Mesothelial cell of epicardium (in vitro differentiated cells): ENCODE measurements at regions not wholly inside any gene's neighbourhood (a gene's known extent, or its start where the extent isn't known, plus 50 kb on each side); places are given as distances from the start of the nearest gene placed in this dataset.

Experiments
- DNase-seq, 2 experiments: peaks; one replicate each; pipeline ENCODE4 v3.0.0; 2021; ENCODE audit warnings: low spot score in 2 of 2; ENCODE audit not compliant: unreplicated experiment in 2 of 2
- H3K27ac Mint-ChIP-seq: 2 replicates; pipeline ENCODE4 v1.8.0; 2021; ENCODE audit warnings: mixed read lengths
- H3K27me3 Mint-ChIP-seq: 2 replicates; pipeline ENCODE4 v1.8.0; 2021; ENCODE audit warnings: low read depth, mixed read lengths
- H3K36me3 Mint-ChIP-seq: 2 replicates; pipeline ENCODE4 v1.8.0; 2021; ENCODE audit warnings: mixed read lengths
- H3K4me1 Mint-ChIP-seq: 2 replicates; pipeline ENCODE4 v1.8.0; 2021; ENCODE audit warnings: mixed read lengths
- H3K4me3 Mint-ChIP-seq: 2 replicates; pipeline ENCODE4 v1.8.0; 2021; ENCODE audit warnings: mild to moderate bottlenecking, moderate library complexity, mixed read lengths
- H3K9me3 Mint-ChIP-seq: 2 replicates; pipeline ENCODE4 v1.8.0; 2021; ENCODE audit warnings: mixed read lengths
- TF ChIP-seq, protein P1 (sequence below): fragments of 200-600 bp; sonication (generic); IDR thresholded peaks from one replicate; pipeline ENCODE4 v1.5.0; 2021; ENCODE audit warnings: antibody characterized with exemption; ENCODE audit not compliant: unreplicated experiment

DNA sequence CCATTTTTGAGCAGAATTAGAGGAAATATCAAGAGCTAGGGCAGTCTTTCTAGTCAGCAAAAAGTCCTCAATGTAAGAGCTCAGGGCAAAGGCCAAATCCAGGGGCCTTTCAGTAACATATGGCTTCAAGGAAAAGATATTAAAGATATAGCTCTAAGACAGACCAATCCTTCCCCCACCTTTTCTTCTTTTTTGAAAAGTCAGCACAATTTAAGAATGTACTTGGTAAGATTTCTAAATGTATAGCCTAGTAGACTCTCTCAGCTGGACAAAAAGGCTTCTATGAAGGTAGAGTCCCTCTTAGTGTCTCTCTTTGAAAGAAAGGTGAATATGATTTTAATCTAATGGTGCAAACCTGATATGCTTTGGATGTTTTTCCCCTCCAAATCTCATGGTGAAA lies 515.7 kb downstream of the VRK1 start:
- no peaks in the 10 kb centered on the region for H3K36me3 Mint-ChIP-seq
- H3K9me3 Mint-ChIP-seq: peaks cover 12% of the 10 kb centered on the region
- no peak for DNase-seq
- H3K4me3 Mint-ChIP-seq: no peak overlapping the region
- H3K27ac Mint-ChIP-seq: no peak overlapping the region
- H3K27me3 Mint-ChIP-seq: peaks cover 22% of the 10 kb centered on the region
- TF ChIP-seq, protein P1, sequence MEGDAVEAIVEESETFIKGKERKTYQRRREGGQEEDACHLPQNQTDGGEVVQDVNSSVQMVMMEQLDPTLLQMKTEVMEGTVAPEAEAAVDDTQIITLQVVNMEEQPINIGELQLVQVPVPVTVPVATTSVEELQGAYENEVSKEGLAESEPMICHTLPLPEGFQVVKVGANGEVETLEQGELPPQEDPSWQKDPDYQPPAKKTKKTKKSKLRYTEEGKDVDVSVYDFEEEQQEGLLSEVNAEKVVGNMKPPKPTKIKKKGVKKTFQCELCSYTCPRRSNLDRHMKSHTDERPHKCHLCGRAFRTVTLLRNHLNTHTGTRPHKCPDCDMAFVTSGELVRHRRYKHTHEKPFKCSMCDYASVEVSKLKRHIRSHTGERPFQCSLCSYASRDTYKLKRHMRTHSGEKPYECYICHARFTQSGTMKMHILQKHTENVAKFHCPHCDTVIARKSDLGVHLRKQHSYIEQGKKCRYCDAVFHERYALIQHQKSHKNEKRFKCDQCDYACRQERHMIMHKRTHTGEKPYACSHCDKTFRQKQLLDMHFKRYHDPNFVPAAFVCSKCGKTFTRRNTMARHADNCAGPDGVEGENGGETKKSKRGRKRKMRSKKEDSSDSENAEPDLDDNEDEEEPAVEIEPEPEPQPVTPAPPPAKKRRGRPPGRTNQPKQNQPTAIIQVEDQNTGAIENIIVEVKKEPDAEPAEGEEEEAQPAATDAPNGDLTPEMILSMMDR: no peak
- no peaks in the 10 kb centered on the region for H3K4me1 Mint-ChIP-seq

DNA sequence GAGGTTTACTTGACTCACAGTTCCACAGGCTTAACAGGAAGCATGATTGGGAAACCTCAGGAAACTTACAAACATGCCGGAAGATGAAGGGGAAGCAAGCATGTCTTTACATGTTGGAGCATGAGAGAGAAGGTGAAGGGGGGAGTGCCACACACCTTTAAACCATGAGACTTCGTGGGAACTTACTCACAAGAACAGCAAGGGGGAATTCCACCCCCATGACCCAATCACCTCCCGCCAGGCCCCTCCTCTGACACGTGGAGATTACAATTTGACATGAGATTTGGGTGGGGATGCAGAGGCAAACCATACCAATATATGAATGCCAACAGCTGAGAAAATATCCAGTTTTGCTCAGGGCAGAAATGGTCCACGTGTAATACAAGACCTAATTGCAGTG lies 518.6 kb downstream of the VRK1 start:
- no peaks in the 10 kb centered on the region for H3K36me3 Mint-ChIP-seq
- H3K4me1 Mint-ChIP-seq: no peaks in the 10 kb centered on the region
- DNase-seq: no peak
- H3K9me3 Mint-ChIP-seq: peaks cover 11% of the 10 kb centered on the region
- TF ChIP-seq, protein P1: no peak
- no peak overlapping the region for H3K4me3 Mint-ChIP-seq
- no peak overlapping the region for H3K27ac Mint-ChIP-seq
- H3K27me3 Mint-ChIP-seq: peaks cover 11% of the 10 kb centered on the region

DNA sequence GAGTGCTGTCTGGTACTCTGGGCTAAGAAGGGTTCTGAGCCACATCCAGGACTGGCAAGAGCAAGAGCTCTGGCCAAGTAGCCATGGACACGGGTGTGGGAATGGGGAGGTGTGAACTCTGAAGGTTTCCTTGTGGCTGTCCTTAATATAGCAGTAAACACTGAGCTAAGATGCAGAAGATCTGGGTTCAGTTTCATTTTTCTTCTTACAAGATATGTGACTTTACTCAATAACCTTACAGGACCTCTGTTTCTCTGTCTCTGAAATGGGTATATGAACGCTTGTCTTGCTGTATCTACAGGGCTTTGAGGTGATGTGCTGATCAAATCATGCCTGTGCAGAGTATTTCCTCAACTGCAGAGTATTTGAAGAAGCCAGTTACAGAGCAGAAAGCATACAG lies 521.2 kb downstream of the VRK1 start:
- H3K4me3 Mint-ChIP-seq: no peak overlapping the region
- TF ChIP-seq, protein P1: no peak

DNA sequence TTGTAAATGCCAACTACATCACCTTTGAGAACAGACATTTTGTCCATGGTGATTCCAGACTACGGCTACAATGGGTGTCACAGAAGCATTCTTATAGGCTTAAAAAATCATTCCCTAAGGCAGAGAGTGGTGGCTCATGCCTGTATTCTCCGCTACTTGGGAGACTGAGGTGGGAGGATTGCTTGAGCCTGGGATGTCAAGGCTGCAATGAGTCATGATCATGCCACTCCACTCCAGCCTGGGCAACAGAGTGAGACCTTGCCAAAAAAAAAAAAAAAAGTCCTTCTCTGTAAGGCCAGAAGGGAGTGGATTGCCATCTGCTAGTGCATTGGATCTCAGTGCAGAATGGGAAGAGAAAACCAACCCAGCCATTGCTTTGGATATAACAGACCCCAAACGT lies 522.5 kb downstream of the VRK1 start:
- Mint-ChIP-seq H3K27me3 (peaks cover 11% of the 10 kb centered on the region), H3K9me3 (peaks cover 8% of the 10 kb centered on the region), H3K36me3 (no peaks in the 10 kb centered on the region), H3K4me1 (no peaks in the 10 kb centered on the region), H3K27ac (no peak overlapping the region), H3K4me3 (no peak overlapping the region)
- DNase-seq: no peak
- TF ChIP-seq, protein P1: no peak

More for the DNA sequence above, 521.2 kb downstream of the VRK1 start:
- Mint-ChIP-seq H3K4me1 (no peaks in the 10 kb centered on the region), H3K9me3 (peaks cover 11% of the 10 kb centered on the region), H3K36me3 (no peaks in the 10 kb centered on the region), H3K27me3 (peaks cover 11% of the 10 kb centered on the region), H3K27ac (no peak overlapping the region)
- DNase-seq: no peak

DNA sequence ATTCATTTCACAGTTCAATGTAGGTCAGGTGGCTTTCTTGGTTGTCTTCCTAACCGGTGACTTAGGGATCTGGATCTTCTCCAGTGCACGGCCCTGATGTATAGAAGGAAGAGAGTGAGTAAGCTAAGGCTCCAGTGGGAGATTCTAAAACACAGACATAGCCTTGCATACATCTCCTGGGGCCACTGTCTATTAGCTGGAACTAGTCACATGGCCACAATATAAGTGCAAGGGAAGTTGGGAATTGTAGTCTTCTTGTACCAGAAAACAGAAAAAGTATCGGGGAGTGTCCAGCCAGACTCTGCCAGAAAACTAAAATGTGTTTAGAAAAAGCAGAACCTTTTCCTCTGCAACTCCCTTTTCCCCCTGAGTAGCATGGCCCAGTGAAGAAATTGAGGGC lies 531.6 kb downstream of the VRK1 start:
- TF ChIP-seq, protein P1: no peak
- Mint-ChIP-seq H3K27ac (no peak overlapping the region), H3K36me3 (no peaks in the 10 kb centered on the region)

DNA sequence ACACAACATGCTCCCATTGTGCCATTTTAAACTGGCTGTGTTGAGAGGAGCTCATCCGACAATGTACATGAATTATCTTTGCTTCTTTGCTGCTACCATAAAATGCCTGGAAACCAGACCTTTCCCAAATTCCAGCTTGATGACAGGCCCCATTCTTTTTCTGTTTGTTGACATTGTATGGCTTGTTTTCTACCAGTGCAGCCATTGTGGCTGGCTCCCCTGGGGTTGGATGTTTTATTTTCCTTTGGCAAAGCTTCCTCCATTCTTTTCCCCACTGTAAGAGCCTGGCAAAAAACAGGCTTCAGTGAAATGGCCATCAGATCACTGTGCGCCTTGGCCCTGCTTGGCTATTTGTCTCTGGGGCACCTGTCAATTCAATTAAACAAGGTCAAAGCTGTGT lies 532.5 kb downstream of the VRK1 start:
- Mint-ChIP-seq H3K4me3 (no peak overlapping the region), H3K9me3 (peaks cover 5% of the 10 kb centered on the region), H3K36me3 (no peaks in the 10 kb centered on the region), H3K27me3 (no peaks in the 10 kb centered on the region), H3K4me1 (peaks cover 16% of the 10 kb centered on the region), H3K27ac (no peak overlapping the region)
- TF ChIP-seq, protein P1: no peak
- DNase-seq: no peak

More for the DNA sequence above, 531.6 kb downstream of the VRK1 start:
- no peaks in the 10 kb centered on the region for H3K27me3 Mint-ChIP-seq
- H3K4me1 Mint-ChIP-seq: peaks cover 16% of the 10 kb centered on the region
- DNase-seq: no peak
- peaks cover 5% of the 10 kb centered on the region for H3K9me3 Mint-ChIP-seq
- no peak overlapping the region for H3K4me3 Mint-ChIP-seq
